HG02970 (cell line): ENCODE measurements at regions not wholly inside any gene's neighbourhood (a gene's known extent, or its start where the extent isn't known, plus 50 kb on each side); places are given as distances from the start of the nearest gene placed in this dataset.
"Not testable (repeated sequence)": the region's sequence is repeated elsewhere in the genome, so short reads cannot be mapped to it uniquely, and the experiment has no call there.

ENCODE experiments used
- ATAC-seq: cut with Tn5 transposase; IDR thresholded peaks from one replicate; pipeline ENCODE4 v1.9.1; 2021; ENCODE audit warnings: mild to moderate bottlenecking, moderate library complexity, moderate number of reproducible peaks; ENCODE audit not compliant: unreplicated experiment, low FRiP score

DNA sequence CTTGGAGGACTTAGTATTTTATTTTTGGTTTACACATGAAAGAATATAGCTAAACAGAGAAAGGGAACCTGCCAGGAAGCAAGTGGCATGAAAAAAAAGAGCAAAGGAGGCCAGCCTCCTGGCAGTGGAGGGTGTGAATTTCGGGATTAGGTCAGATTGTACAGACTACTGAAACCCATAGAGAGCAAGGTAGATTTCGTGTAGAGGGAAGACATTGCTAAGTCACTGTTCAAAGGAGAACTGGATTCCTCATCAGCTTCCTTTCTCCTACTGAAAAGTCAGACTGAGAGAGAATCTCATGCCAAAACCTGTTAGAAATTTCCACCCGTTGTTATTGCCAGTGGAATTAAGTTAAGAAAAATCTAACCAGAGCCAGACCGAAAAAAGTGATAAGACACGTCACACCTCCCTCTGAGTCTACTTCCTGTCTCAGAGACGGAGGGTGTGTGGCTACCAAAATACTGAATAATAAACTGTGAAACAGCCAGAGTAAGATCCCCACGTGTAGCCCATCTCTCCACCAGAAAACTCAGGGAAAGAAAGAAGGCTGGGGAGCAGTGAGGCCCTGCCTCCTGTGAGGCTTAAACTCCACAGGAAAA is 118.8 kb downstream of the SKIDA1 start:
- ATAC-seq = no peak

DNA sequence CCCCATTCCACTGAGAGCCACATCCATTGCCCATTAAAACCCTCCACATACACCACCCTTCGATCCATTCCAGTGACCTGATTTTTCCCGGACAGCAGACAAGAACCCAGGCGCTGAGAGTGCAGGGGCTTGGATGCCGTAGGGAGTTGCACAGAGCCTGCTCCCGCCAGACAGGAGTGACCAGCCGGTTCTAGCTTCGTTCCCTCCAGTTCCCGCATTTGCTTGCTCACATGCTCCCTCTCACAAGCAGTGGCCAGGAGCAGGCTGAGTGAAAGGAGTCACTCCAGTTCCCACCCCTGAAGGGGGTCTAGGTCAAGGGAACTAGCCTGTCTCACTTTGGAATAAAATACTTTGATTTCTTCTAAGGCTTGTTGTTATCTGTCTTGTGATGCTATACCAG is 119.5 kb downstream of the SKIDA1 start:
- no peak for ATAC-seq

DNA sequence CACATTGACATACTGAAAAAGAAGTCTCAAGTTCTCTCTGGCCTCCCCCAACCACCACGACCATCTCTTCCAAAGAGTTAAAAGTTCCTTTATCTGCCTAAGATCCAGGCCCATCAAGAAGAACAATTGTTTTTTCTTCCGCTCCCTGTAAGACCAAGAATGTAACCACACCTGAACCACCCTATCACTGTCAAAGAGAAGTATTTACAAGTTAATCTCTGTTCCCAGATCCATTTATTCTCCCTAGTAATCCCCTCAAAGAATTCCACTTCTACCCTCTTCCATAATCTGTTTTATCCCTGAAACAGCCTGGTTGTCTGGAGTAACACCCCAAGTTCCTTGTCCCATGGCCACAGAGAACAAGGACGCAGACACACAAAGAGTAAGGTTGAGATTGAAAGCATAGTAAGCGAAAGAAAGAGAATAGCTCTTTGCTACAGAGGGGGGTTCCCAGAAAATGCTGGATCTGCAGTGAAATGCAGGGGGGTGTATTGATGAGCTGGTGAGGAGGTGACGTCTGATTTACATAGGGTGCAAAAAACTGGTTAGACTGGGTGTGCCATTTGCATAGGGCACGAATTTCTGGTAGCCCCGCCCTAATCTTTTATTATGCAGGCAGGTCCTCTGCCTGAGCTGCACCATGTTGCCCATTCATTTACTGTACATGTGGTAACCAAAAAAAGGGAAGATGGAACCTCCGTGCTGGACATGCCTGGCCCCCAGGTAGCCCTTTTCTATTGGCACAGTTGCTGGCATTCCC is 122.0 kb downstream of the SKIDA1 start:
- ATAC-seq = no peak

DNA sequence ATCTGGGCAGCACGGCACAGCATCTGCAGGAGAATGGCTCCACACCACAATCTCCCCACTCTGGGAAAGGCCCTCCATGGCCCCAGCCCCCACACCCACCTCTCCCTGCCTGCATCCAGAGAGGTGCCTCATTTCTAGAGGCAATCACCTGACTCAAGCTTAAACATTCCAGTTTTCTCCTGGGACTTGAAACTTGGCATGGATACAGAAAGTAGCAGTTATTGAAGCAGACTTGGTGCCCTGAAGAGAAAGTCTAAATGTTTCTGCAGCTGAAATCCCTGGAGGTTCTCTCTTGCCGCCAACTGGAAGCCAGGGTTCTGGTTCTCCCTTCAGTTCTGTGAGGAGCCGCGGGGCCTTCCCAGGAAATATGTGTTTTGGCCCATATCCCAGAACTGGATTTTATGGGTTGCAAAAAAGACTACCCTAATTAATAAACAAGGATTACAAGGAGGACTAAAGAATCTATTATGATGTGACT is 122.8 kb downstream of the SKIDA1 start:
- no peak for ATAC-seq

DNA sequence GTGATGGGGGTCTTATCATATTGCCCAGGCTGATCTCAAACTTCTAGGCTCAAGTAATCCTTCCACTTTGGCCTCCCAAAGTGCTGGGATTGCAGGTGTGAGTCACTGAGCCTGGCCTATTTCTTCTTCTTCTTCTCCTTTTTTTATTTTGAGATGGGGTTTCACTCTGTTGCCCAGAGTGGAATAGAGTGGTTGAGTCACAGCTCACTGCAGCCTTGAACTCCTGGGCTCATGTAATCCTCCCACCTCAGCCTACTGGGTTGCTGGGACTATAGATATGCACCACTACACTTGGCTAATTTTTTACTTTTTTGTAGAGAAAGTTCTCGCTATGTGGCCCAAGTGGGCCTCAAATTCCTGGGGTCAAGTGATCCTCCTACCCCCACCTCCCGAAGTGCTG is 124.3 kb downstream of the SKIDA1 start:
- ATAC-seq = no peak

DNA sequence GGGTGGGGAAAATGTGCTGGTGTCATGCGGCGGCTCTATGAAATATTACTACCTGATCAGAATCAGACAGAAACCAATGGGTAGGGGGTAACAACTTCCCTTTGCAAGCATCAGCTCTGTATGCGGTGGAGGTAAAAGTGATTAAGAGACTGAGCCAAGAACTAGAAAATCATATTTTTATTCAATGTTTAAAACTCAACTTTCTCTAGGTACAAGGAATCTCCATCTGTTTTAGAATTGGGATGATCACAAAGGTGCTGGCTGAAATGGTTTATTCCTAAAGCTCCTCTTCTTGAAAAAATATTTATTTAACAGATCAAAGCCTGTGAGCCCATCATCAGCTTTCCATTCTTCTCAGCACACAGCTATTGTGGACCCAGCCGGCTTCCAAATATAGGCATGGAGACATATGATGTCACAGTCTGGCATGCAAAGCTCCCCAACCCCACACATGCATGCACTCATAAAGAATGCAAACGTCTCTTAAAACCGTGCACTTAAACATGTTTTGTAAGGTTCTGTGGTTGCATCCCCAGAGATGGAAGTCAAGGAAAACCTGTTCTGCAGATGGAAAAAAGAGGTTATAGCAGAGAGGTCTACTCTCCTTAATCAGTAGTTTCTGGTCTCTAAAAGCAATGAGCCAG is 126.0 kb downstream of the SKIDA1 start:
- ATAC-seq = no peak

DNA sequence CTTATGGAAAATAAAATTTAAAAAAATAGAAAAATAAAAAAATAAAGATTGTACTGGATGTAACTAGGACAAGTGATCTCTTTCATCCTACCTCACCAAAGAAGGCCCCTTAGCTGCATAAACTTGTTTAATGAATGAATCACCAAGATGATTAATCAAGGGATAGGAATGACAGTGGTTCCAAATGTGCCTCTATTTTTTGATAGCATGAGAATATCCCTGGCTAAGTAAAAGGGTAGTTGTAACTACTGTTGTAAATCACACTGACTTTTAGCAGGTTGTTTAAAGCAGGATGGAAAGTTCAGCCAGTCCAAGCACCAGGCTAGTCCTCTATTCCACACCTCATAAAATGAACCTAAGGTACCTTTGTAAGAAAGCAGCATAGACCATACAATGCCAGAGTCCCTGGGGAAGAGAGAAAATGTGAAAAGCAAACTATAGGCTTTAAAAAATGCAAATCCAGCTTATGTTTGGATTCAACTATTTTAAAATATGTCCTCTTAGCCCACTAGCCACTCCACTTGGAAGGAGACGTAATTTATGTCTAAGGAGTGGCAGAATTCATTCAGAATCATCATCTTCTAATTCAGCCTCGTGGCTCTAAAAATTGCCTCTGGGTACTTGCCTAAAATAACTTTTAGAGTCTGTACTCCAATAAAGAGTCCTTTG is 126.8 kb downstream of the SKIDA1 start:
- ATAC-seq = no peak

DNA sequence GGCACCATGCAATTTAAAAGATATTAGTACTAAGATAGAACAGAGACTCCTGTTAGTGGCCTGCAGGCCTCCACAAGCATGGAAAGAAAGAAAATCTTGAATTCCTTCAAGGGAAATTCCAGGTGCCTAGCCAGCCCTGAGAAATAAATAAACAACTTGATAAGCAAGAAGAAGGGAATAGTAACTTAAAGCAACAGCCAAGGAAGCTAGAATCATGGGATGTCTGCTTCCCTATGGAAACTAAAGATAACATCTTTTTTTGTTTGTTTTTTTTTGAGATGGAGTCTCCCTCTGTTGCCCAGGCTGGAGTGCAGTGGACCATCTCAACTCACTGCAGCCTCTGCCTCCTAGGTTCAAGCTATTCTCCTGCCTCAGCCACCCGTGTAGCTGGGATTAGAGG is 128.6 kb downstream of the SKIDA1 start:
- no peak for ATAC-seq

DNA sequence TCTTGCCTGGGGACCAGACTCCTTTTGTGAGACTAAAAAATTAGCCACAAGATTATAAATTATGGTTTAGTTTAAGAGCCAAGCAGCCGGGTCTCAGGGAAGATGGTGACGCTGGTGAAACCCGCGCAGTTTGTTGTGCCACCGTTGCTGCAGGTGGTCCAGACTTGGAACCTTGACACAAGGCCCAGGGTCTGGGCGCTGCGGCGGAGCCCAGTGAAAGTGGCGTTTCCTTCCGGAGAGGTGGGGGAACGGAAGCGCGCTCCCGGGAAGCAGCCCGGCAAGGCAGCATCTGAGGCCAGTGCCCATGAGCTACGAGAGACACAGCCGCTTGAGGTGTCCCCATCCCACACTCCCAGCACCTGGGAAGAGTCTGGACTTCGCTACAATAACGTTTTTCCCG is 131.6 kb downstream of the SKIDA1 start:
- ATAC-seq = no peak

DNA sequence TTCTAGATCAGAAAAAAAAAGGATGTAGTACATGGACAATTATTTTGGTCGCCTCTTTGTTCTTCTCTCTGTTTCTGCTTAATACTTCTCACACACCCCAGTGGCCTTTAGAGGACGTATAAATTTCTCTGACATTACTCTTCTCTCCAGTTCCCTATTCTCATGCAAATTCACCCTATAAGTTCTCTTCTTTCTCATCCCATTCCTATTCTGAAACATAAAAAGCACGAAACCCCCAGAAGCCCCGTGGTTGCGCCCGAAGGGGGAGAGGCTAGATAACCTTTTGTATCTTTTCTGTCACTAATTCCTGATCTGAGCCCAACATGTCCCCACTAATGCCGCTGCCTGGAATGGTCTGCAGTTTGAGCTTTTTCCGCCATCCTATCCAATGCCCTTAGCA is 136.9 kb downstream of the SKIDA1 start:
- ATAC-seq = no peak

DNA sequence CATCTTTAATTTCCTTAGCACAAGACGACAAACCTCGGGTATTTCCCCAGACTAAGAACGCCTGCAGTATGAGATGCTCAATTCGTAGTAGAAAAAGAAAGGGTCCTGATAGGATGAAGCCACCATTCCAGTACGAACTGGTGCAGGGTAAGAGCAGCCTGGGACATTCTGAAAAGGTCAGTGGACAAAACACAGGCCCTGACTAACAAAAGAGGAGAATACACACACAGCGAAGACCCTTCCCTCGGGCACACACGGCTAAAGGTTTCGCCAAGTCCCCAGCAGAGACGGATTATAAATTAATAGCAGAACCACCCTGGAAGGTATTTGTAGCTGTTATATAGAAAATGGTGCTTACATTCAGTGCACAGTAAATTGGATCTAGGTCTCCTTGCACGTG is 137.6 kb downstream of the SKIDA1 start:
- ATAC-seq = no peak

DNA sequence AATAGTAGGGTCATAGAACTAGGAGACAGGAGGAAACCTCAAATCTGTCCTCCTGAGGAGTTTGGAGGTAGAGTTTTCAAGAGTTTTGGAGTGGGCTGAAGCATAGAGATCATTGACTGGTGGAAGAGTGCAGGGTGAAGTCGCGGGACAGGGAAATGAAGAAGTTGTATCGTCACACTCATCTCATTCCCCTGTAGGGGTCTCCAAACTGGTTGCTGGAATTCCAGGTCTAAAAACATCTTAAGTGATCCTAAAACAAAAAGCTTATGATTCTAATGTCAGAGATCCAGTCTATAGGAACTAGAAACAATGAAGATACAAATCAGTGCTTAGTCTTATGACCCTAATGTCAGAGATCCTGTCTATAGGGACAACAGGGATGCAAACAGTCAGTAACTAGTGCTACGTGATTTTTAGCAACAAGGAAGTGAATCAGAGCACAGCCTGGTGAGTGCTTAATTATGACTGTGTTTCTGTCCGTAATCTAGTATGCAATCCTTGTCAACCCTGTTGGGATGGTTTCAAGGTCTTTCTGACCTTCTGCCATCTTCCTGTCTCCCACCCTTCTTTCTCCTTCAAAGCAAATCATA is 139.4 kb downstream of the SKIDA1 start:
- ATAC-seq = no peak

DNA sequence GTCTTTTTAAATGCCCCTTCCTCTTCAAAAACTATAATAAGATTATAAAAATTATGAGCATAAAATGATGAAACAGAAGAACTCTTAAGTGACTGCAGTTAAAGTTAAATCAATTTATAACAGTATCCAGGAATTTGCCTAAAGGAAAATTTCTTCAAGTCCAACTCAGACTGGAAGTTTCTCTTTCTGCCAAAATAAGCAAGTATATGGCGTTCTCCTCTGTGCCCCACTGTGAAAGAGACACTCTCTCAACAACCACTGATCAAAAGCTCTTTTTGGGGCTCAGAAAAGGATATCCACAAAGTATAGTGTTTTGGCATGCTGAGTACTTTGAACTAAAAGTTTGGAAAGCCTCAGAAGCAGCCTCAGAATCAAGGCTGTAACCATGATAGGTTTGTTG is 139.9 kb downstream of the SKIDA1 start:
- ATAC-seq = no peak

DNA sequence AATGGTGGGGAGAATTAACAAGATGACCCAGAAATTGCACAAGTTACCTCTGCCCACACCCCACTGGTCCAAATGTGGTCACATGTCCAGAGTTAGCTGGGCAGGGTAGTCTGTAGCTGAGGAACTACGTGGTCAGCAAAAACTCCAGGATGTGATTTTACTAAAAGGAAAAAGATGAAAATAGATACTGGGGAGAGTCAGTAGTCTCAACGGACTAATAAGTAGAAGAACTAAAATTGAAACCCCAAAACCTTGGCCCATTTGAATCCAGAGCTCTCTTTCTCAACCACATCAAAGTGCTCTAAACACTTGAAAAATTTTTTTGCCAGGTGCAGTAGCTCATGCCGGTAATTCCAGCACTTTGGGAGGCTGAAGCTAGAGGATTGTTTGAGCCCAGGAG is 146.3 kb downstream of the SKIDA1 start:
- ATAC-seq = no peak

DNA sequence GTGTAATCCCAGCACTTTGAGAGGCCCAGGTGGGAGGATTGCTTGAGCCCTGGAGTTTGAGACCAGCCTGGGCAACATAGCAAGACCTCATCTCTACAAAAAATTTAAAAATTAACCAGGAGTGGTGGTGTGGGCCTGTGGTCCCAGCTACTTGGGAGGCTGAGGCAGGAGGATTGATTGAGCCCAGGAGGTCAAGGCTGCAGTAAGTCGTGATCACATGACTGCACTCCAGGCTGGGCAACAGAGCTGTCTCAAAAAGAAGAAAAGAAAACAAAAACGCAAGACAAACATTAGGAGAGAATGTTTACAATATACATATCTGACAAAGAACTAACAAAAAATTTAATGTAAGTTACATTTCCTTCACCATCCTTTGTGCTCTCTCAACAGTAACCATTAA is 150.2 kb downstream of the SKIDA1 start:
- not testable (repeated sequence) for ATAC-seq

DNA sequence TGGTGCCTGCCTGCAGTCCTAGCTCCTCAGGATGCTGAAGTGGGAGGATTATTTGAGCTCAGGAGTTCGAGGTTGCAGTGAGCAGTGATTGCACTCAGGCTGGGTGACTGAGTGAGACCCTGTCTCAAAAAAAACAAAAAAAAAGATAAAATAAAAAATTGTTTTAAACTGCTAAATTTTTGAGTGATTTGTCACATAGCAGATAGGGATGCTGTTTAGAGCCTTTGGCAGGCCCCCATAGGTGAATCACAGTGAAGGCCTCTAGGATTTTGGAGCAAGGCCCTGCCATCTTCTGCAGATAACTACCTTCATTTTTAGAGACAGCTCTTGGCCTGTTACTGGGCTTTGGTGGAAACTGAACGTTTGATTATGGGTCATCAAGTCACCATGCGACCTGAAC is 151.6 kb downstream of the SKIDA1 start:
- not testable (repeated sequence) for ATAC-seq

DNA sequence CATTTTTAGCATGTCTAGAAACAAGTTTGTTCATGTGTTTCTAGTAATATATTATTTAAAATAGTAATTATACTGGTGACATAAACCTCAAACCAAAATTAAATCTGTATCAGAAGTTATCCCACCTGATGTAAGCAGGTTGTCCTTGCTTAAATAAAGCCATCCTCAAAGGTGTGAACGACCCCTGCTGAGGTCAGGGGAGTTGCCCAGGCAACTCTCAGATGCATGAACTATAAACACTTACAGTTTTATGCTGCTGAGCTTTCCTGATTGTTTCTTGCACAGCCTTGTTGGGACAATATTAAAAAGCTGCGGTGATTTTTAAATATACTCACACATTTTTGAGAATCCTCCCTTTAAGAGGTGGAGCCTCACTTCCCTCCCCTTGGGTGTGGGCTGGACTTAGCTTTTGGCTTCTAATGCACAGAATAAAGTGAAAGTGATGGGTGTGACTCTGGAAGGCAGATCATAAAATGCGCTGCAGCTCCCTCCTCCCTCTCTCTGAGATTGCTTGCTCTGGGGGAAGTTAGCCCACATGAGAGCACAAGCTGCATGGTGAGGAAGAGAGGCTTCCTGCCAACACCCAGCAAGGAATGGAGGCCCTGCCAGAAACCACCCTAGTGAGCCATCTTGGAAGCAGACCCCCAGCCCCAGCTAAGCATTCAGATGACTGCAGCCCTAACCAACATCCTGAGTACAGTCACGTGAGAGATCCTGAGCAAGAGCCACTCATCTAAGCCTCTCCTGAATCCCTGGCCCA is 152.7 kb downstream of the SKIDA1 start:
- ATAC-seq = no peak

DNA sequence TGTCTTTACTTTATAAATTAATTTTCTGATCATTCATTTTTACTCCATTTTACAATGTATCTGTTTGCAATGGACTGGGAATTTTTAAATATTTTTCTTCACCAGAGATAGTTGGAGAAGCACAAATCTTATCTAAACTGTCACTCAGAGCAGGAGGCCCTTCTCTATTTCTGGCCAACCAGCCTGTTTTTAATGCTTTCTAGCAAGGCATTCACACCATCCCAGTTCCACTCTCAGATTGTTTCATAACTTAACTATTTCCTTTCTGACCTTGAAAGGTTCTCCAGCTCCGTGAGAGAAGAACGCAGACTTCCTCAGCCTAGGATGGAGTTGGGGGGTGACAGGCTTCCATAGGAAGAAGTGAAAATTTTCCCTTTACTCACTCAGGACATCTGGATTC is 155.8 kb downstream of the SKIDA1 start:
- no peak for ATAC-seq

DNA sequence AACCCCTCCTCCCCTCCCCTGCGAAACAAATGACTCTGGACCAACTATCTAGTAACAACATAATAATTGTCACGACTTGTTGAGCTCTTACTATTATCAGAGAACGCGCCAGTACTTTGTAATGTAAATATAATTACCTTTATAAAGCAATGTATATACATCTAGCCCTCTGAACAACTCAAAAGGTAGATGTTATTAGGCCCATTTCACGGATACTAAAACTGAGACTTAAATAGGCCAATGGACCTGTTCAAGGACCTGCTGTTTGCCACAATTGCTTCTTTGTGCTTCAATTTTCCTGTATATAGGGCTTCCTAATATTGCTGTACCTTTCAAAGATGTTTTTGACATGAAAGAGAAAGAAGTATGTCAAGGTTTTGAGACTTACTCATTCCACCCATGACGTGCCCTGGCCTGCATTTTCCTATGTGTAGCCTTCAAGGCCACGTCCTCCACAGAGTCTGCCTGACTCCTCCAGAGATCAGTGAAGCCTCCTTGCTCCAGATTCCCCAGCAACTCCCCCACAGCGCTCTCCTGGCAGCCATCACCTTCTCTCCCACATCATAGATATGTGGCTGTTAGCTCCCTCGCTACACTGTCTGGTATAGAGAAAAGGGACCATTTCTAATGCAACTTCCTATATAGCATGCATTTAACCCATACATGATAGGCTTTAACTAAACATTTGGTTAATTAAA is 156.6 kb downstream of the SKIDA1 start:
- no peak for ATAC-seq
